Prostate gland (tissue), 2 donors: ENCODE measurements at regions not wholly inside any gene's neighbourhood (a gene's known extent, or its start where the extent isn't known, plus 50 kb on each side); places are given as distances from the start of the nearest gene placed in this dataset.

Experiments used
- POLR2A ChIP-seq: fragments of 450-650 bp; IDR thresholded peaks from one replicate; pipeline ENCODE4 v1.6.1; 2016; ENCODE audit warnings: antibody characterized with exemption, mild to moderate bottlenecking
- POLR2AphosphoS5 ChIP-seq: sonication (generic); formaldehyde crosslinking; IDR thresholded peaks from one replicate; pipeline ENCODE4 v1.6.1; 2017; ENCODE audit warnings: antibody characterized with exemption
- TF ChIP-seq, protein P1 (sequence below), 4 experiments: fragments of 200-600 bp in 2 of 4; fragments of 450-650 bp in 2 of 4; sonication (generic) in 2 of 4; IDR thresholded peaks; 1 replicate in 3 of 4; 2 replicates in 1 of 4; pipeline ENCODE4 v1.5.1; 2016 to 2019; ENCODE audit warnings: antibody characterized with exemption in 4 of 4, mild to moderate bottlenecking in 2 of 4, moderate library complexity in 2 of 4

- no peak for TF ChIP-seq POLR2A
- TF ChIP-seq, protein P1, sequence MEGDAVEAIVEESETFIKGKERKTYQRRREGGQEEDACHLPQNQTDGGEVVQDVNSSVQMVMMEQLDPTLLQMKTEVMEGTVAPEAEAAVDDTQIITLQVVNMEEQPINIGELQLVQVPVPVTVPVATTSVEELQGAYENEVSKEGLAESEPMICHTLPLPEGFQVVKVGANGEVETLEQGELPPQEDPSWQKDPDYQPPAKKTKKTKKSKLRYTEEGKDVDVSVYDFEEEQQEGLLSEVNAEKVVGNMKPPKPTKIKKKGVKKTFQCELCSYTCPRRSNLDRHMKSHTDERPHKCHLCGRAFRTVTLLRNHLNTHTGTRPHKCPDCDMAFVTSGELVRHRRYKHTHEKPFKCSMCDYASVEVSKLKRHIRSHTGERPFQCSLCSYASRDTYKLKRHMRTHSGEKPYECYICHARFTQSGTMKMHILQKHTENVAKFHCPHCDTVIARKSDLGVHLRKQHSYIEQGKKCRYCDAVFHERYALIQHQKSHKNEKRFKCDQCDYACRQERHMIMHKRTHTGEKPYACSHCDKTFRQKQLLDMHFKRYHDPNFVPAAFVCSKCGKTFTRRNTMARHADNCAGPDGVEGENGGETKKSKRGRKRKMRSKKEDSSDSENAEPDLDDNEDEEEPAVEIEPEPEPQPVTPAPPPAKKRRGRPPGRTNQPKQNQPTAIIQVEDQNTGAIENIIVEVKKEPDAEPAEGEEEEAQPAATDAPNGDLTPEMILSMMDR (IDR thresholded peaks at IDR 0.05), result no peak
- no peak for TF ChIP-seq POLR2AphosphoS5
Observed at GRCh38 chr6:101294051-101294638, 99.4 kb upstream of the GRIK2 start.
